ENCODE measurements at regions not wholly inside any gene's neighbourhood (a gene's known extent, or its start where the extent isn't known, plus 50 kb on each side); places are given as distances from the start of the nearest gene placed in this dataset.
A peak's percentile ranks its signal among the peaks of the same experiment; 100 is the strongest.

DNA sequence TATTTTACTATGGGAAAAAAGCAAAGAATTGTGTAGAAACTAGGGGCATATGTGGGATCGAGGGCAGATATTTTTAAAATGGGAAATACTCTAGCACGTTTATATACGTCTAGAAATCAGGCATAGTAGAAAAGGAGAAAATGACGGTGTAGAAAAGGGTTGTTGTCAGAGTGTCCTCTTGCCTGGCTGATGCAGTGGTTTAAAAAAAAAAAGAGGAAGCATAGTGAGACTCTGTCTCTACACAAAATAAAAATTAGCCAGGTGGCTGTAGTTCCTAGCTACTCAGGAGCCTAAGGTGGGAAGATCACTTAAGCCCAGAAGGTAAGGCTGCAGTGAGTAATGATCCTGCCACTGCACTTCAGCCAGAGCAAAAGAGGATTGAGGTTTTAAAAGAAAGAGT, 64.7 kb upstream of the LRRC7 start:
- TF ChIP-seq CTCF (IDR thresholded peaks at IDR 0.05; ENCODE audit: low read depth, low read length, missing control alignments): no peak
- no peak for DNase-seq (ENCODE audit: extremely low read depth, low read depth)
- no peak overlapping the region for H3K4me3 ChIP-seq (replicated peaks; ENCODE audit: low read depth, low read length)

DNA sequence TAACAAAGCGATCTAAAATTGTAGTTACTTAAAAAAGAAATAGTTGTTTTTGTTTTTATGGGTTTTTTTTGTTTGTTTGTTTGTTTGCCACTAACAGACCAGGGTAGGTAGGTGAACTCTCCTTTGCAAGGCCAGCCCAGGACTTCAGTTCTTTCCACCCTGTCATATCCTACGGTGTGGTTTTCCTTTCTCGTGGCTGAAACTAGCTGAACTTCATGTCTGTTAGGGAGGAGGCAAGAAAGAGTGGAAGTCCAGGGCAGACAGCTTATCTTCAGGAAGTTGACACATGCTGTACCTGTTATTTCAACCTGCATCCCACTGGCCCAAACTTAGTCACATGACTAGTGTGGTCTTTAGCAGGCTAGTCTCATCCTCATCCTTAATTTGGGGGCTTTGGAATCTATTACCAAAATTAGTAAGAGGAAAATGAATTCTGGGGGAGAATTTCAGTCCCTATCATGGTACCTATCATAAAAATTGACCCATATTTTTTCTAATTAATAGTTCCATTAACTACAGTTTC, 62.9 kb upstream of the LRRC7 start:
- no peak overlapping the region for H3K4me3 ChIP-seq (replicated peaks; ENCODE audit: low read depth, low read length)
- no peak for TF ChIP-seq CTCF (IDR thresholded peaks at IDR 0.05; ENCODE audit: low read depth, low read length, missing control alignments)
- no peak for DNase-seq (ENCODE audit: extremely low read depth, low read depth)

GRCh38 chr1:69506311-69506710, 61.4 kb upstream of the LRRC7 start:
- H3K4me3 ChIP-seq (replicated peaks; ENCODE audit: low read depth, low read length): no peak overlapping the region
- TF ChIP-seq CTCF (IDR thresholded peaks at IDR 0.05; ENCODE audit: low read depth, low read length, missing control alignments): no peak
- DNase-seq (ENCODE audit: extremely low read depth, low read depth): no peak

GRCh38 chr1:69506721-69507120, 61.0 kb upstream of the LRRC7 start:
- DNase-seq (ENCODE audit: extremely low read depth, low read depth): no peak
- TF ChIP-seq CTCF (IDR thresholded peaks at IDR 0.05; ENCODE audit: low read depth, low read length, missing control alignments): no peak

DNA sequence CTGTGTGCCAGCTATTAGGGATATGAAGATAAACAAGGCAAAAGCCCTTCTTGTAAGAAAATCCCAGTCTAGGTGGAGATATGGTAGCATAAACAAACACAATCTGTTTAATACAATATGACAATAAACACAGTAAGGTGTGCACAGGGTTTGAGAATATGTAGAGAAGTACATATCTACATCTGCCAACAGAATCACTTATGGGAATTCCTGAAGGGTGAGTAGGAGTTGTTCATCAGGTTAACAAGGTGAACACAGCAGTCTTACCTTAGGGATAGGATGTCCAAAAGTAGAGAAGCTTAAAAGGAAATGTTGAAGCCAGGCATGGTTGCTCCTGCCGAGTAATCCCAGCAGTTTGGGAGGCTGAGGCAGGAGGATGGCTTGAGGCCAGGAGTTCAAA, 57.7 kb upstream of the LRRC7 start:
- no peak overlapping the region for H3K4me3 ChIP-seq (replicated peaks; ENCODE audit: low read depth, low read length)
- no peak for DNase-seq (ENCODE audit: extremely low read depth, low read depth)
- TF ChIP-seq CTCF (IDR thresholded peaks at IDR 0.05; ENCODE audit: low read depth, low read length, missing control alignments): no peak

More at GRCh38 chr1:69506721-69507120, 61.0 kb upstream of the LRRC7 start:
- no peak overlapping the region for H3K4me3 ChIP-seq (replicated peaks; ENCODE audit: low read depth, low read length)

GRCh38 chr1:69511426-69512192, 56.1 kb upstream of the LRRC7 start:
- TF ChIP-seq CTCF (IDR thresholded peaks at IDR 0.05; ENCODE audit: low read depth, low read length, missing control alignments): no peak
- no peak overlapping the region for H3K4me3 ChIP-seq (replicated peaks; ENCODE audit: low read depth, low read length)
- peak; percentile 48 for DNase-seq (ENCODE audit: extremely low read depth, low read depth)
